ENCODE measurements at regions not wholly inside any gene's neighbourhood (a gene's known extent, or its start where the extent isn't known, plus 50 kb on each side); places are given as distances from the start of the nearest gene placed in this dataset.

- Histone ChIP-seq H3K27ac (ENCODE audit: extremely low read depth, low read depth, low read length) (no peak overlapping the region), H3K9ac (ENCODE audit: insufficient read depth in 1 of 2, low read depth in 2 of 2, low read length in 2 of 2) (no peak overlapping the region), H3K4me2 (ENCODE audit: insufficient read depth, low read length) (no peak overlapping the region), H3K4me1 (replicated peaks in 1 of 2; ENCODE audit: control insufficient read depth in 2 of 2, insufficient read depth in 2 of 2, low read length in 2 of 2) (no peaks in the 10 kb centered on the region), H3K36me3 (ENCODE audit: control insufficient read depth, insufficient read depth, low read length) (no peaks in the 10 kb centered on the region), H3K9me1 (ENCODE audit: control insufficient read depth, insufficient read depth, low read length) (no peaks in the 10 kb centered on the region), H4K20me1 (replicated peaks; ENCODE audit: control insufficient read depth, insufficient read depth, low read length) (no peaks in the 10 kb centered on the region), H3K79me2 (ENCODE audit: control insufficient read depth, insufficient read depth, low read length) (no peaks in the 10 kb centered on the region), H3K9me3 (replicated peaks; ENCODE audit: control insufficient read depth, insufficient read depth, low read depth, low read length) (no peaks in the 10 kb centered on the region), H3K27me3 (ENCODE audit: control insufficient read depth in 2 of 2, insufficient read depth in 2 of 2, low read length in 2 of 2) (no peaks in the 10 kb centered on the region), H2AFZ (ENCODE audit: low read depth, low read length) (no peak overlapping the region), H3K4me3 (no peak overlapping the region)
- ChIA-PET CTCF (ENCODE audit: low intra/inter-chr PET ratio) (no interaction called here), POLR2A (no interaction called here)
- BruUV-seq (replicated peaks), result no TSS peak
- in situ Hi-C loops (cut with MboI) (no loop called here), intact Hi-C loops (cut with micrococcal nuclease) (no loop called here)
- TF ChIP-seq NFIC (IDR thresholded peaks at IDR 0.05), result no peak
- no peak for TF ChIP-seq RFX7 (CRISPR knock-in tag; IDR thresholded peaks at IDR 0.05)
- TF ChIP-seq CBFA2T3 (IDR thresholded peaks at IDR 0.05), result no peak
- no peak for TF ChIP-seq ZNF24 (IDR thresholded peaks at IDR 0.05)
- TF ChIP-seq, protein P1, sequence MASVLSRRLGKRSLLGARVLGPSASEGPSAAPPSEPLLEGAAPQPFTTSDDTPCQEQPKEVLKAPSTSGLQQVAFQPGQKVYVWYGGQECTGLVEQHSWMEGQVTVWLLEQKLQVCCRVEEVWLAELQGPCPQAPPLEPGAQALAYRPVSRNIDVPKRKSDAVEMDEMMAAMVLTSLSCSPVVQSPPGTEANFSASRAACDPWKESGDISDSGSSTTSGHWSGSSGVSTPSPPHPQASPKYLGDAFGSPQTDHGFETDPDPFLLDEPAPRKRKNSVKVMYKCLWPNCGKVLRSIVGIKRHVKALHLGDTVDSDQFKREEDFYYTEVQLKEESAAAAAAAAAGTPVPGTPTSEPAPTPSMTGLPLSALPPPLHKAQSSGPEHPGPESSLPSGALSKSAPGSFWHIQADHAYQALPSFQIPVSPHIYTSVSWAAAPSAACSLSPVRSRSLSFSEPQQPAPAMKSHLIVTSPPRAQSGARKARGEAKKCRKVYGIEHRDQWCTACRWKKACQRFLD (CRISPR knock-in tag; IDR thresholded peaks at IDR 0.05), result no peak
- no peak for TF ChIP-seq TCF3 (CRISPR knock-in tag; IDR thresholded peaks at IDR 0.05)
- TF ChIP-seq NR2C1 (IDR thresholded peaks at IDR 0.05), result no peak
- no peak for TF ChIP-seq NR2C1 (tag; IDR thresholded peaks at IDR 0.05)
- no peak for TF ChIP-seq NFXL1 (CRISPR knock-in tag; IDR thresholded peaks at IDR 0.05)
- TF ChIP-seq, protein P2, sequence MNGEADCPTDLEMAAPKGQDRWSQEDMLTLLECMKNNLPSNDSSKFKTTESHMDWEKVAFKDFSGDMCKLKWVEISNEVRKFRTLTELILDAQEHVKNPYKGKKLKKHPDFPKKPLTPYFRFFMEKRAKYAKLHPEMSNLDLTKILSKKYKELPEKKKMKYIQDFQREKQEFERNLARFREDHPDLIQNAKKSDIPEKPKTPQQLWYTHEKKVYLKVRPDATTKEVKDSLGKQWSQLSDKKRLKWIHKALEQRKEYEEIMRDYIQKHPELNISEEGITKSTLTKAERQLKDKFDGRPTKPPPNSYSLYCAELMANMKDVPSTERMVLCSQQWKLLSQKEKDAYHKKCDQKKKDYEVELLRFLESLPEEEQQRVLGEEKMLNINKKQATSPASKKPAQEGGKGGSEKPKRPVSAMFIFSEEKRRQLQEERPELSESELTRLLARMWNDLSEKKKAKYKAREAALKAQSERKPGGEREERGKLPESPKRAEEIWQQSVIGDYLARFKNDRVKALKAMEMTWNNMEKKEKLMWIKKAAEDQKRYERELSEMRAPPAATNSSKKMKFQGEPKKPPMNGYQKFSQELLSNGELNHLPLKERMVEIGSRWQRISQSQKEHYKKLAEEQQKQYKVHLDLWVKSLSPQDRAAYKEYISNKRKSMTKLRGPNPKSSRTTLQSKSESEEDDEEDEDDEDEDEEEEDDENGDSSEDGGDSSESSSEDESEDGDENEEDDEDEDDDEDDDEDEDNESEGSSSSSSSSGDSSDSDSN (IDR thresholded peaks at IDR 0.05; ENCODE audit: borderline replicate concordance in 1 of 2, low read depth in 2 of 2, low read length in 2 of 2), result no peak
- ATAC-seq, result no peak
- no peak for FAIRE-seq
- WGBS (ENCODE audit: insufficient coverage, low coverage, missing lambda C conversion rate), result 77% methylated on average over 1 of the region's 1 CpG
- no peak for DNase-seq (ENCODE audit: extremely low read depth in 1 of 4, low spot score in 3 of 4)
These were observed 233.1 kb downstream of the FOXG1 start for GRCh38 chr14:28999656-29000055.
